ENCODE measurements at regions not wholly inside any gene's neighbourhood (a gene's known extent, or its start where the extent isn't known, plus 50 kb on each side); places are given as distances from the start of the nearest gene placed in this dataset.

- POLR2A ChIA-PET, result no interaction called here
- H3K36me3 ChIP-seq (ENCODE audit: control insufficient read depth in 2 of 2, extremely low read depth in 1 of 2, insufficient read depth in 2 of 2, low read length in 2 of 2), result no peaks in the 10 kb centered on the region
- intact Hi-C loops (cut with micrococcal nuclease), result no loop called here
- H4K20me1 ChIP-seq (replicated peaks; ENCODE audit: control insufficient read depth, extremely low read depth, insufficient read depth, low read length), result no peaks in the 10 kb centered on the region
- no TSS peak for BruUV-seq (replicated peaks)
- H2AFZ ChIP-seq (ENCODE audit: low read depth, low read length), result no peak overlapping the region
- no peak for FAIRE-seq
- CTCF ChIA-PET, result no interaction called here
- H3K4me3 ChIP-seq (replicated peaks in 1 of 3; ENCODE audit: insufficient read depth in 1 of 3, low read depth in 1 of 3, low read length in 3 of 3), result no peak overlapping the region
- H3K9ac ChIP-seq (replicated peaks; ENCODE audit: extremely low read depth, insufficient read depth, low read length), result no peak overlapping the region
- no peaks in the 10 kb centered on the region for H3K9me3 ChIP-seq (replicated peaks; ENCODE audit: control insufficient read depth, insufficient read depth, low read length)
- H3K9me1 ChIP-seq (replicated peaks; ENCODE audit: control insufficient read depth, extremely low read depth, insufficient read depth, low read length), result no peaks in the 10 kb centered on the region
- H3K27me3 ChIP-seq (ENCODE audit: control insufficient read depth in 2 of 2, insufficient read depth in 2 of 2, low read length in 2 of 2), result no peaks in the 10 kb centered on the region
- dilution Hi-C loops (cut with MboI; ENCODE audit: extremely low pct_ligation_motif_present, low sequenced_read_pairs), result no loop called here
- H3K79me2 ChIP-seq (ENCODE audit: control insufficient read depth, insufficient read depth, low read length), result no peaks in the 10 kb centered on the region
- H3K4me2 ChIP-seq (ENCODE audit: insufficient read depth, low read length), result no peak overlapping the region
- DNase-seq (ENCODE audit: low read depth, low spot score), result no peak
- no peaks in the 10 kb centered on the region for H3K4me1 ChIP-seq (ENCODE audit: control insufficient read depth, extremely low read depth, insufficient read depth, low read length)
- TF ChIP-seq POLR2AphosphoS5 (IDR thresholded peaks at IDR 0.05; ENCODE audit: insufficient read depth, low read depth, low read length) (no peak), EZH2 (IDR thresholded peaks at IDR 0.05; ENCODE audit: borderline replicate concordance, low read depth, low read length, severe bottlenecking) (no peak), CTCF (IDR thresholded peaks at IDR 0.05; ENCODE audit: extremely low read depth in 1 of 2, insufficient read depth in 1 of 2, low read depth in 1 of 2, low read length in 2 of 2) (no peak)
- H3K27ac ChIP-seq (ENCODE audit: insufficient read depth, low read depth, low read length), result no peak overlapping the region
Observed at GRCh38 chr4:1568855-1569460, 115.2 kb downstream of the FAM53A start.

GRCh38 chr4:1567808-1568581, 116.1 kb downstream of the FAM53A start:
- no peak for FAIRE-seq
- H3K27me3 ChIP-seq (ENCODE audit: control insufficient read depth in 2 of 2, insufficient read depth in 2 of 2, low read length in 2 of 2), result no peaks in the 10 kb centered on the region
- H4K20me1 ChIP-seq (replicated peaks; ENCODE audit: control insufficient read depth, extremely low read depth, insufficient read depth, low read length), result no peaks in the 10 kb centered on the region
- H2AFZ ChIP-seq (ENCODE audit: low read depth, low read length), result no peak overlapping the region
- ChIA-PET POLR2A (no interaction called here), CTCF (no interaction called here)
- H3K4me3 ChIP-seq (replicated peaks in 1 of 3; ENCODE audit: insufficient read depth in 1 of 3, low read depth in 1 of 3, low read length in 3 of 3), result no peak overlapping the region
- TF ChIP-seq JUN (IDR thresholded peaks at IDR 0.05; ENCODE audit: borderline replicate concordance, insufficient read depth, insufficient read length, low read depth) (no peak), MAX (IDR thresholded peaks at IDR 0.05; ENCODE audit: insufficient read depth, insufficient read length) (no peak), POLR2AphosphoS5 (IDR thresholded peaks at IDR 0.05; ENCODE audit: insufficient read depth, low read depth, low read length) (no peak), EZH2 (IDR thresholded peaks at IDR 0.05; ENCODE audit: borderline replicate concordance, low read depth, low read length, severe bottlenecking) (no peak), MYC (IDR thresholded peaks at IDR 0.05; ENCODE audit: low read depth, low read length) (no peak), GATA2 (IDR thresholded peaks at IDR 0.05; ENCODE audit: insufficient read depth, insufficient read length, low read depth, low read length) (no peak), FOS (IDR thresholded peaks at IDR 0.05; ENCODE audit: borderline replicate concordance, insufficient read depth, low read length) (no peak), CTCF (IDR thresholded peaks at IDR 0.05; ENCODE audit: extremely low read depth in 1 of 2, insufficient read depth in 1 of 2, low read depth in 1 of 2, low read length in 2 of 2) (no peak), POLR2A (IDR thresholded peaks at IDR 0.05; ENCODE audit: low read depth, low read length) (no peak)
- dilution Hi-C loops (cut with MboI; ENCODE audit: extremely low pct_ligation_motif_present, low sequenced_read_pairs), result no loop called here
- intact Hi-C loops (cut with micrococcal nuclease), result no loop called here
- H3K9ac ChIP-seq (replicated peaks; ENCODE audit: extremely low read depth, insufficient read depth, low read length), result no peak overlapping the region
- no peaks in the 10 kb centered on the region for H3K36me3 ChIP-seq (ENCODE audit: control insufficient read depth in 2 of 2, extremely low read depth in 1 of 2, insufficient read depth in 2 of 2, low read length in 2 of 2)
- H3K9me3 ChIP-seq (replicated peaks; ENCODE audit: control insufficient read depth, insufficient read depth, low read length), result no peaks in the 10 kb centered on the region
- H3K4me2 ChIP-seq (ENCODE audit: insufficient read depth, low read length), result no peak overlapping the region
- H3K9me1 ChIP-seq (replicated peaks; ENCODE audit: control insufficient read depth, extremely low read depth, insufficient read depth, low read length), result no peaks in the 10 kb centered on the region
- no peaks in the 10 kb centered on the region for H3K79me2 ChIP-seq (ENCODE audit: control insufficient read depth, insufficient read depth, low read length)
- H3K27ac ChIP-seq (ENCODE audit: insufficient read depth, low read depth, low read length), result no peak overlapping the region
- BruUV-seq (replicated peaks), result no TSS peak
- no peak for DNase-seq (ENCODE audit: low read depth, low spot score)
- no peaks in the 10 kb centered on the region for H3K4me1 ChIP-seq (ENCODE audit: control insufficient read depth, extremely low read depth, insufficient read depth, low read length)

Measured in endothelial cell of umbilical vein (primary cell).